HCT116 (cell line): ENCODE measurements at regions not wholly inside any gene's neighbourhood (a gene's known extent, or its start where the extent isn't known, plus 50 kb on each side); places are given as distances from the start of the nearest gene placed in this dataset.

Experiments used
- ATAC-seq: fragments of 200-7000 bp; cut with Tn5 transposase; 2 replicates; pipeline ENCODE4 v1.9.1; 2020; ENCODE audit warnings: mild to moderate bottlenecking, moderate library complexity
- BruUV-seq: library from RNA; stranded (reverse); fragments of 400-500 nt; replicated peaks from 2 replicates; lab custom pipeline; 2021; lab: Mats Ljungman, UMichigan
- CTCF ChIA-PET: fragments of 300-600 bp; sonication (Branson Sonifier 250); formaldehyde crosslinking; loops from one replicate; lab custom pipeline; 2021; ENCODE audit warnings: antibody characterized with exemption; lab: Charles Lee
- POLR2A ChIA-PET: fragments of 300-600, 350-600 bp; sonication (Branson Sonifier 250); formaldehyde crosslinking; loops from one replicate; lab custom pipeline; 2021; ENCODE audit warnings: antibody characterized with exemption; lab: Charles Lee
- RAD21 ChIA-PET, 2 experiments: fragments of 300-600 bp; sonication (Branson Sonifier 250); formaldehyde crosslinking; loops; one replicate each; lab custom pipeline; 2023; ENCODE audit warnings: low total read pairs in 2 of 2; ENCODE audit not compliant: uncharacterized antibody in 2 of 2, unreplicated experiment in 2 of 2, low non-redundant PET in 1 of 2; lab: Charles Lee
- DNase-seq: peaks from one replicate; pipeline ENCODE4 v3.0.0-alpha.2; 2010; ENCODE audit warnings: low read depth, low spot score
- H2AFZ ChIP-seq: fragments of 200-600 bp; shearing (Covaris generic), sonication (generic); 2 replicates; pipeline ENCODE4 v1.6.1; 2017; ENCODE audit warnings: low read depth, mixed run types, mixed read lengths, antibody characterized with exemption, low read length; ENCODE audit not compliant: poor library complexity, severe bottlenecking
- H3K27ac ChIP-seq: 2 replicates; pipeline ENCODE4 v1.5.1; 2012; ENCODE audit warnings: low read depth, low read length
- H3K27me3 ChIP-seq: fragments of 200-600 bp; sonication (generic); 2 replicates; pipeline ENCODE4 v1.6.1; 2016; ENCODE audit warnings: mixed run types, low read length, mixed read lengths; ENCODE audit not compliant: insufficient read depth
- H3K36me3 ChIP-seq, 2 experiments: fragments of 200-500 bp in 1 of 2; fragments of 200-600 bp in 1 of 2; sonication (Bioruptor generic) in 1 of 2; sonication (generic) in 1 of 2; 2 replicates each; pipeline versions ENCODE4 v1.5.1 to v1.6.1; 2014 to 2016; ENCODE audit warnings: low read length in 2 of 2, inconsistent platforms in 1 of 2, mixed read lengths in 1 of 2, mixed run types in 1 of 2; ENCODE audit not compliant: insufficient read depth in 2 of 2, control insufficient read depth in 1 of 2
- H3K4me1 ChIP-seq, 2 experiments: fragments of 200-600 bp in 1 of 2; sonication (generic) in 1 of 2; 2 replicates each; pipeline versions ENCODE4 v1.5.1 to v1.6.1; 2012 to 2017; ENCODE audit warnings: low read length in 2 of 2, inconsistent platforms in 1 of 2, mild to moderate bottlenecking in 1 of 2, mixed read lengths in 1 of 2, mixed run types in 1 of 2, moderate library complexity in 1 of 2; ENCODE audit not compliant: insufficient read depth in 2 of 2, control insufficient read depth in 1 of 2
- H3K4me2 ChIP-seq: fragments of 200-600 bp; sonication (generic); 2 replicates; pipeline ENCODE4 v1.6.1; 2017; ENCODE audit warnings: mixed run types, low read length, mixed read lengths
- H3K4me3 ChIP-seq, 2 experiments: fragments of 200-600 bp in 1 of 2; sonication (generic) in 1 of 2; replicated peaks in 1 of 2; 2 replicates each; pipeline ENCODE4 v1.5.1; 2011 to 2016; ENCODE audit warnings: low read length in 2 of 2, control low read depth in 1 of 2, low read depth in 1 of 2, mild to moderate bottlenecking in 1 of 2, mixed read lengths in 1 of 2, mixed run types in 1 of 2
- H3K79me2 ChIP-seq: fragments of 200-600 bp; sonication (generic); 2 replicates; pipeline ENCODE4 v1.6.1; 2017; ENCODE audit warnings: mild to moderate bottlenecking, mixed run types, low read length, moderate library complexity, mixed read lengths; ENCODE audit not compliant: insufficient read depth
- H3K9ac ChIP-seq: fragments of 200-600 bp; sonication (generic); 2 replicates; pipeline ENCODE4 v1.6.1; 2016; ENCODE audit warnings: low read length, mixed read lengths
- H3K9me2 ChIP-seq: fragments of 200-600 bp; sonication (generic), shearing (Covaris generic); 2 replicates; pipeline ENCODE4 v1.6.1; 2017; ENCODE audit warnings: mixed run types, mild to moderate bottlenecking, moderate library complexity; ENCODE audit not compliant: insufficient read depth
- H3K9me3 ChIP-seq, 2 experiments: fragments of 200-500 bp in 1 of 2; fragments of 200-600 bp in 1 of 2; sonication (Bioruptor generic) in 1 of 2; sonication (generic) in 1 of 2; 2 replicates each; pipeline ENCODE4 v1.6.1; 2014 to 2017; ENCODE audit warnings: low read length in 2 of 2, mixed read lengths in 2 of 2, inconsistent platforms in 1 of 2, low read depth in 1 of 2, mild to moderate bottlenecking in 1 of 2, mixed run types in 1 of 2, moderate library complexity in 1 of 2; ENCODE audit not compliant: control insufficient read depth in 1 of 2, insufficient read depth in 1 of 2
- H4K20me1 ChIP-seq: fragments of 200-600 bp; sonication (generic), shearing (Covaris generic); 2 replicates; pipeline ENCODE4 v1.6.1; 2017; ENCODE audit warnings: mixed run types, mild to moderate bottlenecking, moderate library complexity; ENCODE audit not compliant: insufficient read depth
- CBX3 ChIP-seq: IDR thresholded peaks from 2 replicates; pipeline ENCODE4 v1.6.1; 2012; ENCODE audit warnings: low read depth
- CEBPB ChIP-seq: IDR thresholded peaks from 2 replicates; pipeline ENCODE4 v1.6.1; 2012; ENCODE audit warnings: low read depth
- CTCF ChIP-seq, 3 experiments: fragments of 200-600 bp in 1 of 3; sonication (generic) in 1 of 3; IDR thresholded peaks in 2 of 3; conservative IDR thresholded peaks in 1 of 3; 2 replicates each; pipeline ENCODE4 v1.5.1; 2012 to 2017; ENCODE audit warnings: low read depth in 2 of 3, low read length in 2 of 3, antibody characterized with exemption in 1 of 3, borderline replicate concordance in 1 of 3, control low read depth in 1 of 3, mild to moderate bottlenecking in 1 of 3, mixed read lengths in 1 of 3, mixed run types in 1 of 3, moderate library complexity in 1 of 3; ENCODE audit not compliant: insufficient read depth in 1 of 3
- EGR1 ChIP-seq: IDR thresholded peaks from 2 replicates; pipeline ENCODE4 v1.6.1; 2012; ENCODE audit warnings: low read depth
- ELF1 ChIP-seq: IDR thresholded peaks from 2 replicates; pipeline ENCODE4 v1.6.1; 2012; ENCODE audit warnings: low read depth, borderline replicate concordance
- EZH2 ChIP-seq: fragments of 200-600 bp; sonication (generic); IDR thresholded peaks from 2 replicates; pipeline ENCODE4 v1.6.1; 2017; ENCODE audit warnings: antibody characterized with exemption, mixed run types
- EZH2phosphoT487 ChIP-seq: fragments of 200-600 bp; IDR thresholded peaks from 2 replicates; pipeline ENCODE4 v1.6.1; 2018; ENCODE audit warnings: antibody characterized with exemption, borderline replicate concordance
- FOSL1 ChIP-seq: IDR thresholded peaks from 2 replicates; pipeline ENCODE4 v1.6.1; 2012; ENCODE audit warnings: low read depth
- JUND ChIP-seq: IDR thresholded peaks from 2 replicates; pipeline ENCODE4 v1.6.1; 2012
- POLR2AphosphoS5 ChIP-seq: IDR thresholded peaks from 2 replicates; pipeline ENCODE4 v1.6.1; 2011; ENCODE audit warnings: mild to moderate bottlenecking, low read depth, low read length, moderate library complexity
- REST ChIP-seq: IDR thresholded peaks from 2 replicates; pipeline ENCODE4 v1.6.1; 2012; ENCODE audit warnings: low read depth
- SIN3A ChIP-seq: IDR thresholded peaks from 2 replicates; pipeline ENCODE4 v1.6.1; 2012; ENCODE audit warnings: low read depth
- SRF ChIP-seq: IDR thresholded peaks from 2 replicates; pipeline ENCODE4 v1.6.1; 2012; ENCODE audit warnings: low read depth
- YY1 ChIP-seq: IDR thresholded peaks from 2 replicates; pipeline ENCODE4 v1.6.1; 2011; ENCODE audit warnings: low read length, low read depth, moderate library complexity, mild to moderate bottlenecking; ENCODE audit not compliant: insufficient replicate concordance; ENCODE audit errors: extremely low read depth
- ZNF274 ChIP-seq: fragments of 200-500 bp; sonication (Bioruptor generic); IDR thresholded peaks from 2 replicates; pipeline ENCODE4 v1.6.1; 2014; ENCODE audit warnings: mild to moderate bottlenecking, low read depth, low read length, inconsistent platforms
- intact Hi-C: fragments of 100-400 bp; cut with micrococcal nuclease; formaldehyde crosslinking; loops from 2 replicates; pipeline ENCODE4 v1.10.0; 2022
- TF ChIP-seq, protein P1 (sequence below): IDR thresholded peaks from 2 replicates; pipeline ENCODE4 v1.6.1; 2012

GRCh38 chrX:42855259-42855658, 77.3 kb upstream of the PPP1R2C start:
- ChIA-PET RAD21 (no interaction called here), CTCF (no interaction called here), POLR2A (no interaction called here)
- no peak overlapping the region for H3K27ac ChIP-seq
- no peak overlapping the region for H3K4me2 ChIP-seq
- no peak for DNase-seq
- H3K9ac ChIP-seq = no peak overlapping the region
- no peaks in the 10 kb centered on the region for H3K79me2 ChIP-seq
- no peaks in the 10 kb centered on the region for H3K36me3 ChIP-seq
- no peak for ATAC-seq
- no peak overlapping the region for H3K4me3 ChIP-seq
- H2AFZ ChIP-seq = no peak overlapping the region
- no peak for TF ChIP-seq ZNF274
- no peak for TF ChIP-seq SRF
- TF ChIP-seq, protein P1, sequence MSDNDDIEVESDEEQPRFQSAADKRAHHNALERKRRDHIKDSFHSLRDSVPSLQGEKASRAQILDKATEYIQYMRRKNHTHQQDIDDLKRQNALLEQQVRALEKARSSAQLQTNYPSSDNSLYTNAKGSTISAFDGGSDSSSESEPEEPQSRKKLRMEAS = no peak
- no peaks in the 10 kb centered on the region for H3K9me2 ChIP-seq
- H3K27me3 ChIP-seq = no peaks in the 10 kb centered on the region
- no peaks in the 10 kb centered on the region for H4K20me1 ChIP-seq
- BruUV-seq = no TSS peak
- intact Hi-C loops = no loop called here
- no peaks in the 10 kb centered on the region for H3K4me1 ChIP-seq
- H3K9me3 ChIP-seq = no peaks in the 10 kb centered on the region

GRCh38 chrX:42857766-42858165, 79.8 kb upstream of the PPP1R2C start:
- H3K4me3 ChIP-seq = no peak overlapping the region
- no peaks in the 10 kb centered on the region for H3K9me3 ChIP-seq
- DNase-seq (no peak), ATAC-seq (no peak)
- ChIA-PET POLR2A (no interaction called here), RAD21 (no interaction called here), CTCF (no interaction called here)
- H3K79me2 ChIP-seq = no peaks in the 10 kb centered on the region
- no peaks in the 10 kb centered on the region for H3K27me3 ChIP-seq
- no peaks in the 10 kb centered on the region for H3K9me2 ChIP-seq
- intact Hi-C loops = no loop called here
- TF ChIP-seq, protein P1 = no peak
- TF ChIP-seq EZH2phosphoT487 (no peak), JUND (no peak), SIN3A (no peak), EZH2 (no peak), CTCF (IDR thresholded peaks at IDR 0.05 in 2 of 3, conservative IDR thresholded peaks at IDR 0.05 in 1 of 3; ENCODE audit: borderline replicate concordance in 1 of 3, insufficient read depth in 1 of 3, low read depth in 2 of 3, low read length in 2 of 3) (no peak), REST (no peak), ELF1 (no peak), CEBPB (no peak), EGR1 (no peak), SRF (no peak), FOSL1 (no peak), CBX3 (no peak), YY1 (no peak), POLR2AphosphoS5 (no peak)
- H3K4me2 ChIP-seq = no peak overlapping the region
- no TSS peak for BruUV-seq
- H3K4me1 ChIP-seq = no peaks in the 10 kb centered on the region
- no peaks in the 10 kb centered on the region for H4K20me1 ChIP-seq
- no peak overlapping the region for H3K27ac ChIP-seq
- no peak overlapping the region for H2AFZ ChIP-seq
- H3K9ac ChIP-seq = no peak overlapping the region
- no peaks in the 10 kb centered on the region for H3K36me3 ChIP-seq
